ENCODE measurements at regions not wholly inside any gene's neighbourhood (a gene's known extent, or its start where the extent isn't known, plus 50 kb on each side); places are given as distances from the start of the nearest gene placed in this dataset.
A peak's percentile ranks its signal among the peaks of the same experiment; 100 is the strongest.

DNA sequence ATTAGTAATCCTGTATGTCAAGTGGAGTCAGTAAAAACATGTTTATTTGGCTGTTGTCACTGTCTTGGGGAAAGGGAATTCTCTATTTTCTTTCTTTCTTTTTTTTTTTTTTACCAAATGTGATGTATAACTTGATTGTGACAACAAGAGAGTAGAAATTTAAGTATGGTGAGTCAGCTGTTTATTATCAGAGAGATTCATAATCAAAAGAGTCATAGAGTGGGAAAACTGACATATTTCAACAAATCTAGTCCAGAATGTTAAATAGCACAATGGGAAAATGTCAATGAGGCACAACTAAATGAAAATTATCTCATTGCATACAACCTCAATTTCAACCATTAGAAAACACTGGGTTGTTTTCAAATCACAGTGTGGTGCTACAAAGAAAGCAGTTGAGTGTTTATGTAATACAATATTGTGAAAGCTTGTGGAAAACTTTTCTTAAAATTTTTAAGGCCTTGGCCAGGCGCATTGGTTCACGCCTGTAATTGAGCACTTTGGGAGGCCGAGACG lies 111.9 kb upstream of the DTNA start:
- DNase-seq, result no peak

GRCh38 chr18:34600158-34600557 lies 109.9 kb upstream of the DTNA start:
- DNase-seq, result no peak

- DNase-seq, result no peak
Observed at GRCh38 chr18:34600874-34601656, 109.0 kb upstream of the DTNA start.

- DNase-seq, result no peak
Observed at GRCh38 chr18:34604591-34604990, 105.5 kb upstream of the DTNA start.

GRCh38 chr18:34606851-34607250 lies 103.2 kb upstream of the DTNA start:
- DNase-seq, result no peak

- DNase-seq, result no peak
Observed at GRCh38 chr18:34608064-34608463, 102.0 kb upstream of the DTNA start.

DNA sequence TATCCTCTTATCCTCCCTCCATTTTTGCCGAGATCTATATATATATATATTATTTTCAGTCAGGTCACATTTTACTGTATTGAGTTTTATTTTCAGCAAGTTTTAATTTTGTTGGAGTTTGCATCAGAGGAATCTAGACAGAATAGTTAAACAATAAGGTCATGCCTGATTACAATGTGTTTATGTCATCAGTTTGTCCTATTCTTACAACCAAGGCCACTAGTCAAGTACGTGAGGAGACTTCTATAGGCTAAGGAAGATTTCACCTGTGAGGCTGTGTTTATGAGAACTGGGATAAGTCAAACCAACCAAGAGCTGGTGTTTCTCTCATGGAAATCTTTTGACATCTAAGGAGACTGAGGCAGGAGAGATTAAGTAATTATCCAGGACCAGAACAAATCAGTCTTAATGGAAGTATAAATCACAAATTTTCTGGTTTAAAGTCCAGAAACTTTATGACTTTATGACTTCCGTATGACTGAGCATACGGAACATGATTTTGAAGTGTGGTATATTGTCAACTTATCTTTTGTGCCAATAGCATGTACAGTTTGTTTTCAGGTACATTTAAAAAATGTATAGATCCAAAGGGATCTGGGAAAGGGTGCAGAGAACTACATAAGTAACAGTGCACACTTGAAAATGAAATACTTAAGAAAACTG lies 100.0 kb upstream of the DTNA start:
- DNase-seq, result no peak

GRCh38 chr18:34611904-34612303 lies 98.2 kb upstream of the DTNA start:
- no peak for DNase-seq

DNA sequence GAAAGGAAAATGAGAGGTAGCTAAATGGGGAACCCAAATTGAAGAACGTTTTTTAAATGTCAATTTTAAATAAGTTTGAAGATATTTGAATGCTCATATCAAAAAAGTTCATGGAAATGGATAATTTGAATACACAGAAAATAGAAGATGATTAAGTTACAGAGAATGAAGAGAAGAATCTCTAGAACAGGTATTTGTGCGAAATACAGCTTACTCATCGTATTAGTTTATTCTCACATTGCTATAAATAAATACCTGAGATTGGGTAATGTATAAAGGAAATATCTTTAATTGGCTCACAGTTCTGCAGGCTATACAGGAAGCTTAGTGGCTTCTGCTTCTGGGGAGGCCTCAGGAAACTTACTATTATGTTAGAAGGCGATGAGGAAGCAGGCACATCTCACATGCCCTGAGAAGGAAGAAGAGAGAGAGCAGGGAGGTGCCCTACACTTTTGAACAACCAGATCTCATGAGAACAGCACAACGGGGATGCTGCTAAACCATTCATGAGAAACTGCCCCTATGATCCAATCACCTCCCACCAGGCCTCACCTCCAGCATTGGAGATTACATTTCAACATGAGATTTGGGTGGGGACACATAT lies 89.7 kb upstream of the DTNA start:
- DNase-seq, result no peak

DNA sequence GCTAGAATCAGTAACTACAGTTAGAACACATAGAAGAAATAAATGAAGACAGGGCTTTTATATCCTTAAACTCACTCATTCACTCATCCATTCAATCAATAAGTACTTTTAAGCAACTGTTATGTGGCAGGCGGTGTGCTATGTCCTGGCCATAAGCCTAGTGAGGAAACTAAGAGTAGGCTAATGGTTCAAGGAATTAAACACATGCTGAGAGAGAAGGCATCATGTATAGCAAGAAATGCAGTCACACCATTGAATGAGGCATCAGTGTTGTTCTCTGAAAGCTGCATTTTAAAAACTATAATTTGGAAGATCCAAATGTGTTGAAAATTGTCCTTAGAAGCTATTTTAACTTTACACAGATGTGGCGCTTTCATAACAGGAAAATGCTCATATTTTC lies 86.5 kb upstream of the DTNA start:
- DNase-seq, result no peak

DNA sequence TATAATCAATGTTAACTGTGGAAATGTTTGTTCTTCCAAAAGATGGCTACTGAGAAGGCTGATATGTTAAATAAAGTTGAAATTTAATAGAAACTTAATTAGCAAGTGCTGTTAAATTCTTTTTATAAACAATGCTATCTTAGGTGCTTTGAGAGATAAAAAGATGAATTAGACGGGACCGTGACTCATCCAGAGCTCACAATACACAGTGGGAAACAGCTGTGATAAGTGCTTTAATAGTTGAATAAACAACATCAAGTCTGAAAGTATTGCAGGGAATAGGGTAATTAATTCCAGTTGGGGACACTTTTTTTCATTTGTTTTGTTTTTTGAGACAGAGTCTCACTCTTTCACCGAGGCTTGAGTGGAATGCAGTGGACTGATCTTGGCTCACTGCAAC lies 85.5 kb upstream of the DTNA start:
- DNase-seq, result no peak

- no peak for DNase-seq
Observed at GRCh38 chr18:34626404-34627136, 83.5 kb upstream of the DTNA start.

DNA sequence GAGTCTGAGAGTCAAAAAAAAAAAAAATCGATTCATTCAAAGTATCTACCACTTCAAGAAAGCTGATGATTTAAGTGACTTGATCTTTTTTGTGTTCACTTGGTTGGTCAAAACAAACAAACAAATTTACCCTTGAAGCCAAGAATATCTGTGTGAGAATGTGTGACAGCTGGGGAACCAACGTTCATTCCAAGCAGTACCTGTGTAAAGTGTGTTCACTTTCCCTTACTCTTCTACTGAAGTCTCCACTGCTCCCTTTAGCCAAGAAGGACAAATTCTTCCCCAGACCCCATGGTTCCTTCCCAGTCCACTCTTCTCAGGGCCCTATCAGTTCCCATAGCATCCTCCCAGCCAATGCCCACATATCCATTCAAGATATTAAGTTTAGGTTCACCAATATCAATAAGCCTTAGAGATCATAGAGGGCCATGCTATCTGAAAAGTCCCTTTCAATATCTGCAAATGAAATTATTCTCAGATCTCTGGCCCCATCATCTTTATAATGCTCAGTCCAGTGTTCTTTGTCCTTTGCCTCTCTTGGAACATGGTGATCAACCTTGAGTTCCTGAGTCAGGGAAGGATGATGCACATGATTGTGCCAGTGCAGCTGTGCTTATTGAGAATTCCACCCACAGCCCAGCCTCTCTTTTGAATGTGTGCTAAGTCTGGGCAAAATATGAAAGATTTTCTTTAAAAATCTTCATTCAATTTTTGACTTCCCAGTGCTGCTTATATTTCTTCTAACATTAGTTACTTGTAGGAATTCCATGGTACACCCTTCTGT lies 82.8 kb upstream of the DTNA start:
- no peak for DNase-seq

- no peak for DNase-seq
Observed at GRCh38 chr18:34631093-34631966, 78.8 kb upstream of the DTNA start.

DNA sequence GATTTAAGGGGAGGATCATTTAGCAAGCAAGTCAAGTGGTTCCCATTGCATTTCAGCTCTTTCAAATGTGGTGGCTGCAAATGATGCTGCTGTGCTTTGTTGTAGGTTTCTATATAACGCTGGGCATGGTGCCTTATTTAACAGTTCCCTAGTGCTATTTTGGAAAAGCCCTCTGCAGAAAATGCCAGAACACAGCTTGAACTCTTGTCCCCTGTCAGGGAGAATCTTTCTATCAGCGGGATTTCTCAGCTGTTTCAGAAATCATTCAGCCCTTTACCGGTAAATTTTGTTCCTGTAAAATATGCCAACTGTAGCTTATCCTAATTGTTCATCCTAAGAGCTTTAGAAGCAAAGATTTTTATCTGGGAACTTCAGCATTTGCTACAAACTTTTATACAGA lies 77.8 kb upstream of the DTNA start:
- no peak for DNase-seq

GRCh38 chr18:34633368-34633767 lies 76.7 kb upstream of the DTNA start:
- no peak for DNase-seq

DNA sequence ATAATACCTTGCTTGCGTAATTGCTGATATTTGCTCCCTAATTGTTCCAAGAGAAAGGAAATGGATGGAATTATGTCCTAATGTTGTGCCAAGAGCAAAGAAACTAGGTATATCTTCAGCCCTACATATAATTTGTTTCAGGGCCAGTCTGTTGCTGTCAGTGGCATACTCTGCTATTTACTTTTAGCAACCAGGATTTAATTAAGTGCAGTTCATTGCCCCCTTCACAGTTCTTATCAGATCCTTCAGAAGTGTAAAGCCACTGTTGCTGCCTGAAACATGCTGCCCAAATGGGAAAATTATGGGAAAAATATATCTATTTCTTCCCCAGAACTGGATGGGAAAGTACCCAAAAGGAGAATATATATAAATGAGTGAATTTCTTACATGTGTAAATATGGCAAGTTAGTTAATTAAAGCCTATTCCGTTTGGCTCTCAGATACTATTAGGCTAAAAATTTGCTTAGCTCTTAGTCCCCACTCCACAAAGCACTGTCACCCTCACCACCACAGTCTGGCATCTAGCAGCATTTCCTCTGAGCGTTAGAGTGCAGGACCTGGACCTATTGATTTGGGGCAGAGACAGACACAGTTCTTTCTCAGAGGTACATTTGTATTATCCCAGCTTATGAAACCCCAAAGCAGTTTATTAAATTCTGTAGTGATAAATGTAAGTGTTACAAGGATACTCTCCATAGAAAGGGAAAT lies 72.8 kb upstream of the DTNA start:
- DNase-seq, result no peak

- DNase-seq, result no peak
Observed at GRCh38 chr18:34639687-34640086, 70.4 kb upstream of the DTNA start.

DNA sequence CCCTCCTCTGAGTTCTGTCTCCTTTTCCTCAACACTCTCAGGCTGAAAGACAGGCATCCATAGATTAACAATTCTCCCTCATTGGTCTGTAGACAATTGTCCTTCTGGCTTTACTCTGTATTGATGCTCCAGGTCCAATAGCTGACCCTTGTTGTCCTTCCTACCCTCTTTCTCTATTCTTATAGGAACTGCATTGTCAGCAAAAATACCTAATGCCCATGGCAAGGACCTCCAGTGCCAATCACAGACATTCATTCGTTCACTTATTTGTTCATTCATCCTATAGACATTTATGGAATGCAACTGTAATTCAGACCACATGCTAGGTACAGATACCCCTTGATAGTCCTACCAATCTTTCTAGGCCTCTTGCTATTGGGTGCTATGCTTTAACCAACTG lies 69.8 kb upstream of the DTNA start:
- no peak for DNase-seq

DNA sequence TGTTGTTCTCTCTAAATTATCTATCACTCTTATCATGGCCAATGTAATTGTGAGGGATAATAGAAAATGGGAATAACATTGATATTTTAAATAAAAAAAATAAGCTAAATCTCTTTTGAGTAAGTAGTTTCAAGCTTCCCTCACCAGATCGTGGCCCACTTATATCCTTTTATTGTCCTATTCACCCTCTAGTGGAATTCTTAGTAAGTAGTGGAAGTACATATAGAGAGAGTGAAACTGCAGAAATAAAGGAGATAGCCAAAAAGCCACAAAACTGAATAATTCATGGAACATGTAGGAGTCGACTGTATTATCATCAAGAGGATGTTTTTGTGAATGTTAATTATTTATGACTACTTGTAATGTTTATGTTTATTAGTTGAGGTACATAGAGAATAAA lies 66.1 kb upstream of the DTNA start:
- DNase-seq, result no peak

GRCh38 chr18:34647251-34647650 lies 62.8 kb upstream of the DTNA start:
- DNase-seq, result peak in 1 of 2 experiments; percentile 6
